ENCODE measurements at regions not wholly inside any gene's neighbourhood (a gene's known extent, or its start where the extent isn't known, plus 50 kb on each side); places are given as distances from the start of the nearest gene placed in this dataset.

- Histone ChIP-seq H3K27ac (ENCODE audit: low read length) (no peak overlapping the region), H4K20me1 (ENCODE audit: insufficient read depth) (no peaks in the 10 kb centered on the region), H3K9me3 (ENCODE audit: low read length) (no peaks in the 10 kb centered on the region), H3K36me3 (ENCODE audit: insufficient read depth, low read length) (no peaks in the 10 kb centered on the region), H3K9me2 (ENCODE audit: insufficient read depth, low read length) (no peaks in the 10 kb centered on the region), H3K4me3 (ENCODE audit: low read length) (no peak overlapping the region), H3K9ac (ENCODE audit: low read length) (no peak overlapping the region), H3K79me2 (replicated peaks; ENCODE audit: insufficient read depth, low read length) (no peaks in the 10 kb centered on the region), H3K4me2 (ENCODE audit: low read length) (no peak overlapping the region), H2AFZ (ENCODE audit: low read depth, low read length) (no peak overlapping the region), H3K27me3 (ENCODE audit: insufficient read depth, low read depth, low read length) (no peaks in the 10 kb centered on the region), H3F3A (ENCODE audit: insufficient read depth, low read length, poor library complexity, severe bottlenecking) (no peaks in the 10 kb centered on the region)
- TF ChIP-seq EZH2 (IDR thresholded peaks at IDR 0.05; ENCODE audit: borderline replicate concordance, insufficient read depth, low read length, poor library complexity, severe bottlenecking) (no peak), RAD21 (conservative IDR thresholded peaks at IDR 0.05) (no peak), POLR2AphosphoS5 (IDR thresholded peaks at IDR 0.05) (no peak), REST (IDR thresholded peaks at IDR 0.05; ENCODE audit: borderline replicate concordance) (no peak), SMC3 (conservative IDR thresholded peaks at IDR 0.05; ENCODE audit: poor library complexity) (no peak), EP300 (conservative IDR thresholded peaks at IDR 0.05; ENCODE audit: poor library complexity, severe bottlenecking) (no peak), MXI1 (conservative IDR thresholded peaks at IDR 0.05; ENCODE audit: poor library complexity, severe bottlenecking) (no peak), CTCF (IDR thresholded peaks at IDR 0.05; ENCODE audit: poor library complexity, severe bottlenecking) (no peak), TAF1 (IDR thresholded peaks at IDR 0.05; ENCODE audit: low read depth) (no peak)
Observed at GRCh38 chr4:37138019-37138653, 106.4 kb upstream of the NWD2 start.

- Histone ChIP-seq H4K20me1 (ENCODE audit: insufficient read depth) (no peaks in the 10 kb centered on the region), H3K27me3 (ENCODE audit: insufficient read depth, low read depth, low read length) (no peaks in the 10 kb centered on the region), H3K36me3 (ENCODE audit: insufficient read depth, low read length) (no peaks in the 10 kb centered on the region), H3K4me2 (ENCODE audit: low read length) (no peak overlapping the region), H3F3A (ENCODE audit: insufficient read depth, low read length, poor library complexity, severe bottlenecking) (no peaks in the 10 kb centered on the region), H3K27ac (ENCODE audit: low read length) (no peak overlapping the region), H2AFZ (ENCODE audit: low read depth, low read length) (no peak overlapping the region), H3K79me2 (replicated peaks; ENCODE audit: insufficient read depth, low read length) (no peaks in the 10 kb centered on the region), H3K4me3 (ENCODE audit: low read length) (no peak overlapping the region), H3K9ac (ENCODE audit: low read length) (no peak overlapping the region), H3K9me2 (ENCODE audit: insufficient read depth, low read length) (no peaks in the 10 kb centered on the region), H3K9me3 (ENCODE audit: low read length) (no peaks in the 10 kb centered on the region)
- TF ChIP-seq REST (IDR thresholded peaks at IDR 0.05; ENCODE audit: borderline replicate concordance) (no peak), TAF1 (IDR thresholded peaks at IDR 0.05; ENCODE audit: low read depth) (no peak), SMC3 (conservative IDR thresholded peaks at IDR 0.05; ENCODE audit: poor library complexity) (no peak), POLR2AphosphoS5 (IDR thresholded peaks at IDR 0.05) (no peak), EZH2 (IDR thresholded peaks at IDR 0.05; ENCODE audit: borderline replicate concordance, insufficient read depth, low read length, poor library complexity, severe bottlenecking) (no peak), RAD21 (conservative IDR thresholded peaks at IDR 0.05) (no peak), CTCF (IDR thresholded peaks at IDR 0.05; ENCODE audit: poor library complexity, severe bottlenecking) (no peak), MXI1 (conservative IDR thresholded peaks at IDR 0.05; ENCODE audit: poor library complexity, severe bottlenecking) (no peak), EP300 (conservative IDR thresholded peaks at IDR 0.05; ENCODE audit: poor library complexity, severe bottlenecking) (no peak)
Observed at GRCh38 chr4:37138789-37139188, 105.8 kb upstream of the NWD2 start.

Measured in neural cell (in vitro differentiated cells).